Lower lobe of right lung (tissue), 2 donors: ENCODE measurements at regions not wholly inside any gene's neighbourhood (a gene's known extent, or its start where the extent isn't known, plus 50 kb on each side); places are given as distances from the start of the nearest gene placed in this dataset.

ENCODE experiments used
- ATAC-seq, 2 donors: fragments of 200-7000 bp; cut with Tn5 transposase; one replicate each; pipeline ENCODE4 v1.9.1; 2020 to 2022; ENCODE audit warnings: mild to moderate bottlenecking in 2 of 2, moderate library complexity in 2 of 2
- DNase-seq: peaks from one replicate; pipeline ENCODE4 v3.0.0-alpha.2; 2020
- H3K27ac ChIP-seq: fragments of 200-600 bp; one replicate; pipeline ENCODE4 v1.8.0; 2022
- H3K27me3 ChIP-seq: fragments of 200-600 bp; one replicate; pipeline ENCODE4 v1.8.0; 2022; ENCODE audit warnings: low read depth
- H3K36me3 ChIP-seq: fragments of 200-600 bp; one replicate; pipeline ENCODE4 v1.8.0; 2022; ENCODE audit warnings: mild to moderate bottlenecking
- H3K4me1 ChIP-seq: fragments of 200-600 bp; one replicate; pipeline ENCODE4 v1.8.0; 2022
- H3K4me3 ChIP-seq: fragments of 200-600 bp; one replicate; pipeline ENCODE4 v1.8.0; 2022; ENCODE audit warnings: mild to moderate bottlenecking
- H3K9me3 ChIP-seq: fragments of 200-600 bp; one replicate; pipeline ENCODE4 v1.8.0; 2022
- CTCF ChIP-seq: fragments of 200-600 bp; IDR thresholded peaks from one replicate; pipeline ENCODE4 v1.8.0; 2022; ENCODE audit warnings: antibody characterized with exemption, mild to moderate bottlenecking
- intact Hi-C: fragments of 100-400 bp; cut with DNase I; formaldehyde crosslinking; loops from one replicate; pipeline ENCODE4 v1.11.0; 2022
- donor health status: DM: no; HTN: yes; CAD: no; lungs with severe emphysema.

GRCh38 chr16:62907562-62907961 is 871.3 kb upstream of the CDH8 start:
- Histone ChIP-seq H3K4me3 (no peak overlapping the region), H3K4me1 (no peaks in the 10 kb centered on the region), H3K9me3 (no peaks in the 10 kb centered on the region), H3K27ac (no peak overlapping the region), H3K36me3 (no peaks in the 10 kb centered on the region), H3K27me3 (no peaks in the 10 kb centered on the region)
- intact Hi-C loops, result no loop called here
- ATAC-seq (no peak), DNase-seq (no peak)
- TF ChIP-seq CTCF, result no peak

- Histone ChIP-seq H3K27me3 (no peaks in the 10 kb centered on the region), H3K4me1 (no peaks in the 10 kb centered on the region), H3K27ac (no peak overlapping the region), H3K9me3 (no peaks in the 10 kb centered on the region), H3K36me3 (no peaks in the 10 kb centered on the region), H3K4me3 (no peak overlapping the region)
- no peak for ATAC-seq
- DNase-seq, result no peak
- no peak for TF ChIP-seq CTCF
- intact Hi-C loops, result no loop called here
Measured at GRCh38 chr16:62903961-62904502, 867.8 kb upstream of the CDH8 start.

GRCh38 chr16:62899737-62900136 is 863.5 kb upstream of the CDH8 start:
- Histone ChIP-seq H3K27ac (no peak overlapping the region), H3K36me3 (no peaks in the 10 kb centered on the region), H3K4me3 (no peak overlapping the region), H3K9me3 (no peaks in the 10 kb centered on the region), H3K4me1 (no peaks in the 10 kb centered on the region), H3K27me3 (no peaks in the 10 kb centered on the region)
- no peak for TF ChIP-seq CTCF
- no peak for DNase-seq
- ATAC-seq, result no peak
- intact Hi-C loops, result no loop called here

- Histone ChIP-seq H3K27ac (no peak overlapping the region), H3K36me3 (no peaks in the 10 kb centered on the region), H3K27me3 (no peaks in the 10 kb centered on the region), H3K9me3 (peaks cover 9% of the 10 kb centered on the region), H3K4me1 (no peaks in the 10 kb centered on the region), H3K4me3 (no peak overlapping the region)
- DNase-seq (no peak), ATAC-seq (no peak)
- intact Hi-C loops, result no loop called here
- no peak for TF ChIP-seq CTCF
Measured at GRCh38 chr16:62889097-62889496, 852.9 kb upstream of the CDH8 start.

GRCh38 chr16:62883509-62883908 is 847.3 kb upstream of the CDH8 start:
- ATAC-seq (no peak), DNase-seq (no peak)
- no peaks in the 10 kb centered on the region for H3K4me1 ChIP-seq
- intact Hi-C loops, result no loop called here
- H3K27ac ChIP-seq, result no peak overlapping the region
- TF ChIP-seq CTCF, result no peak
- no peaks in the 10 kb centered on the region for H3K27me3 ChIP-seq
- H3K4me3 ChIP-seq, result no peak overlapping the region
- no peaks in the 10 kb centered on the region for H3K36me3 ChIP-seq
- H3K9me3 ChIP-seq, result no peaks in the 10 kb centered on the region
